IPS DF 6.9 (cell line): ENCODE measurements at regions not wholly inside any gene's neighbourhood (a gene's known extent, or its start where the extent isn't known, plus 50 kb on each side); places are given as distances from the start of the nearest gene placed in this dataset.

ENCODE experiments used
- DNase-seq: peaks from one replicate; pipeline ENCODE4 v3.0.0-alpha.2; 2013; ENCODE audit warnings: low read depth, low spot score
- H3K27ac ChIP-seq: one replicate; pipeline ENCODE4 v1.5.1; 2013; ENCODE audit warnings: low read length, control low read depth
- H3K27me3 ChIP-seq: 2 replicates; pipeline ENCODE4 v1.6.1; 2013; ENCODE audit warnings: mild to moderate bottlenecking, low read length; ENCODE audit not compliant: control insufficient read depth, insufficient read depth
- H3K36me3 ChIP-seq: 2 replicates; pipeline ENCODE4 v1.6.1; 2013; ENCODE audit warnings: low read length; ENCODE audit not compliant: control insufficient read depth, insufficient read depth
- H3K4me1 ChIP-seq: 2 replicates; pipeline ENCODE4 v1.6.1; 2013; ENCODE audit warnings: low read length; ENCODE audit not compliant: control insufficient read depth, insufficient read depth
- H3K4me3 ChIP-seq: 2 replicates; pipeline ENCODE4 v1.5.1; 2013; ENCODE audit warnings: mild to moderate bottlenecking, low read length
- H3K9me3 ChIP-seq: 2 replicates; pipeline ENCODE4 v1.6.1; 2013; ENCODE audit warnings: low read length, inconsistent platforms; ENCODE audit not compliant: control insufficient read depth, insufficient read depth
- WGBS: extraction: QIAGEN DNeasy Blood & Tissue Kit; methylation state at CpG from one replicate; pipeline ENCODE4 v1.1.7; 2013; ENCODE audit warnings: mixed read lengths, missing lambda C conversion rate; ENCODE audit not compliant: insufficient read length, insufficient coverage; 5-methylcytosine and 5-hydroxymethylcytosine counted together

DNA sequence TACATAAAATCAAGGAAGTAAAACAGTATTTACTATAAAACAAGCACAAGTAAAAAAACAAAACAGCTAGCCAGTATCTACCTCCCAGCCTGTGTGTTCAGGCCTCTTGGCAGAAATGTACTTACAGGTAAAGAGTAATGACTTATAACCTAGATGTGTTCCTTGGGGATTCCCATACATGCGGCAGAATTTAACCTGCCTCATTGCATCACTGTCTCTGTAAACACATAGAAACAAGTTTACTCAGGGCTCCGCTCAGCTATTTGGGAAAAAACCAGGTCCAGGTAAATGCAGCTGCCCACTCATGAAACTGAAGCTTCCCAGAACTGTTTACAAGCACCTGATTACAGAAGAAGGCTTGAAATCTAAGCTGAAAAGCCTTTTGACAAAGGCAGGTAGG lies 50.7 kb upstream of the SERP2 start:
- Histone ChIP-seq H3K4me3 (no peak overlapping the region), H3K4me1 (no peaks in the 10 kb centered on the region), H3K36me3 (no peaks in the 10 kb centered on the region), H3K27me3 (no peaks in the 10 kb centered on the region; the same call in 1 of the 2 replicates), H3K9me3 (no peaks in the 10 kb centered on the region), H3K27ac (no peak overlapping the region)
- WGBS: no CpG with 5 or more reads among the region's 2 CpGs
- no peak for DNase-seq

DNA sequence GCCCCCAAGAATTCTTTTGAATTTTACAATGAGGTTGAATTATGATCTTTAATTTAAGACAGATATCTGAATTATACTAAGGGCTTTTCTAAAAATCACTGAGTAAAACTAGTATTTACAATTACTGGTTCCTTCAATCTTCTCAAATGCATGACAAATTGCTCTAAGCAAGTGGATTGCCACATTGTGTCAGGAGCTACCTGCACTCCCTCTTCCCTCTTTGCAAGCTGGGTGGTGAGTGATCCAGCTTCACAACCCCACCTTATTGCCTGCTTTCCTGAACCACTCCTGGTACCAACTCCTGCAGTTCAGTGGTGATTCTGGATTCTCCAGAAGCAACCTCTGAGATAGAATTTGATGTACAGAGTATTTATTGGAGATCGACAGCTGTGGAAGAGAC lies 49.9 kb upstream of the SERP2 start:
- Histone ChIP-seq H3K4me3 (no peak overlapping the region), H3K27ac (no peak overlapping the region), H3K9me3 (no peaks in the 10 kb centered on the region), H3K27me3 (no peaks in the 10 kb centered on the region; the same call in 1 of the 2 replicates), H3K4me1 (no peaks in the 10 kb centered on the region), H3K36me3 (no peaks in the 10 kb centered on the region)
- DNase-seq: no peak
- no CpG with 5 or more reads among the region's 1 CpG for WGBS
